GM12872 (cell line): ENCODE measurements at regions not wholly inside any gene's neighbourhood (a gene's known extent, or its start where the extent isn't known, plus 50 kb on each side); places are given as distances from the start of the nearest gene placed in this dataset.

ENCODE experiments used
- CTCF ChIP-seq: IDR thresholded peaks from 3 replicates; pipeline ENCODE4 v1.5.1; 2011; ENCODE audit warnings: low read depth, mild to moderate bottlenecking, low read length, moderate library complexity; ENCODE audit not compliant: insufficient read depth

GRCh38 chr15:96117270-96117669, 213.2 kb upstream of the NR2F2 start:
- no peak for TF ChIP-seq CTCF

GRCh38 chr15:96119734-96120133, 210.8 kb upstream of the NR2F2 start:
- TF ChIP-seq CTCF: no peak

DNA sequence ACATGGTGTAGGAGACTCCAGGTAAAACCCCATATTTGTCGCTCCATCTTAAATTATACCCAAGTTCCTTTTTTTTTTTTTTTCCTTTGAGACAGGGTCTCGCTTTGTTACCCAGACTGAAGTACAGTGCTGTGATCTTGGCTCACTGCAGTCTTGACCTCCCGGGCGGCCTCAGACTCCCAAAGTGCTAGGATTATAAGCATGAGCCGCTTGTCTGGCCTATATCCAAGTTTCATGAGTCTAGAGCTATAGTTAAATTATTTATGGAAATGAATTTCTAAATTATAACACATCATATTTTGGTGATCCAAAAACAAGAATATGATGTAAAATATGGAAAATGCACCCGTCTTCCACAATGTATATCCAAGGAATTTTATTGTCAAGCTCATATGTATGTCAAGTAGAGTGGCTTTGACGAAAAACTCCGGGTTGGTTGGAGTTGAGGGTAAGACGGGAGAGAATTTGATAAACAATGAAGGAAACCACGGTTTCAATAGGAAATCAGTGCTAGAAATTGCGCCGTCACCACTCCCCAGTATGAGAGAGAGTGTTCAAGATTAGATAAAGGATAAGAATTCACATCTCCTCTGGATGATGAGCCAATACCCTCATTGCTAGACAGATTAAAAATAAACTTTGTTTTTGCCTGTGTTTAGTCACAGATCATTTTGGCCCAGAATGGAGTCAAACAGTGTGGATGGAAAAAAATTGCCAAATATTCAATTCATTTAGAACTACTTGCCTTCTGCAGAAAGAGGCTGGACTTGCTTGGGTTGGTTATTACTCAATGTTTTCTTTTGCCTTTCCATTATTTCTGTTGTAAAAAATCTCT, 209.2 kb upstream of the NR2F2 start:
- no peak for TF ChIP-seq CTCF

GRCh38 chr15:96122077-96123027, 208.1 kb upstream of the NR2F2 start:
- no peak for TF ChIP-seq CTCF

- TF ChIP-seq CTCF: no peak
Observed at GRCh38 chr15:96123028-96123400, 207.5 kb upstream of the NR2F2 start.

GRCh38 chr15:96123630-96124187, 206.8 kb upstream of the NR2F2 start:
- TF ChIP-seq CTCF: no peak

DNA sequence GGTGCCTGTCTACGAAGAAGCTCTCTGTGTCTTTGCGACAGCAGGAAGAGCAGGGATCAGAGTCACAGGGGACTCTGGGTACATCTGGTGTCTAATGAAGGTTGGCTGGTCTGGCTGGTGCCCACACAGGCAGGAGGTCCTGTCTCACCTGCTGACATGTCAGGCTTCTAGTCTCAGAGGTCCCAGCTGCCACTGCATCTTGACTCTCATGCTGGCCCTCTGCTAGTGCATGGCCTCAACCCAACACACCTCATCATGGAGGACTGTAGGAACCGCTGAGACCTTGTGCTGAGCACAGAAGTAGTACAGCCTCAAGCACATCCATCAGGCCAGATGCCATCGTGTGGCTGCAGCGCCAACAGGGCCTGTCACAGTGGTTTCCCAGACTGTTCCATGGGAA, 206.1 kb upstream of the NR2F2 start:
- no peak for TF ChIP-seq CTCF
